Left lobe of liver (tissue), 2 donors: ENCODE measurements at regions not wholly inside any gene's neighbourhood (a gene's known extent, or its start where the extent isn't known, plus 50 kb on each side); places are given as distances from the start of the nearest gene placed in this dataset.
"Not testable (repeated sequence)": the region's sequence is repeated elsewhere in the genome, so short reads cannot be mapped to it uniquely, and the experiment has no call there.

Experiments used
- ATAC-seq: fragments of 200-7000 bp; cut with Tn5 transposase; one replicate; pipeline ENCODE4 v1.9.1; 2020; ENCODE audit warnings: mild to moderate bottlenecking, moderate library complexity
- DNase-seq: peaks from one replicate; pipeline ENCODE4 v3.0.0-alpha.2; 2020; ENCODE audit warnings: low spot score
- donor health status: DM: no; HTN: no; CAD: no; lungs with moderate emphysema.
- donor health status: DM: no; HTN: yes; CAD: no.

- ATAC-seq, DNase-seq: not testable (repeated sequence)
Measured at GRCh38 chr9:7626571-7627029, 173.0 kb downstream of the DMAC1 start.

DNA sequence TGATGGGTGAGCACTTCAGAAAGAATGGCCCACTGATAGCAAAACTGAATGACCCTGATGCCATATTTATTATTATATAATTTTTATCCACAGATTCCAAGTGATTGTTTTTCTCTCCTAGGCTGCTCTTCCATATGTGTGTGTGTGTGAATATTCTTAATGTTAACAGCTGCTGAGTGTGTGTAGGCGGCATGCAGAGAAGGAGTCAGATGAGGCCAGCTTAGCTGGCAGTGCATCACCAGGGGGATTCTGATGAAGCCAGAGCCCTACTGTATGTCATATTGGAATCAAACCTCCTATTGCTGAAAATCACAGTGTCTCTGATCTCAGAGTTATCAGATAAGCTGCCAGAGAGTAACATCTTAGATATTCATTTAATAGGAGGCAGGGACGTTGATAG lies 177.1 kb downstream of the DMAC1 start:
- ATAC-seq (no peak), DNase-seq (no peak)

DNA sequence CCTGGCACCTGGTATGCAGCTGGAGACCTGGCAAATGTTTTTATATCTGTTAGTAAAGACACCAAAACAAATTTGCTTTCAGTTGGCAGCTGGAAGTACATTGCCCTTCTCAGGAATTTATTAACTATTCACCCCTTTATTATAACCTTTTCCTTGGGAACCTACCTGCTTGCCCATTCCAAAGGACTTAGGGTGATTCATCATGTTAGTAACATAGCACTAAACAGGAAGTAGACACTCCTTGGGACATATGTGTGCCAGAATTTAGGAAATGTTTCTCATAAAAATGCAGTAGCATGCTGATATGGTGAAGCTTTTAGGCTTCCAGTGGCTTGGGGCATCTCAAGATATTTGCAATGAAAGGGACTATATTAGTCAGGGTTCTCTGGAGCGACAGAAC lies 184.2 kb downstream of the DMAC1 start:
- DNase-seq (no peak), ATAC-seq (no peak)

- DNase-seq (no peak), ATAC-seq (no peak)
Measured at GRCh38 chr9:7613931-7614330, 185.6 kb downstream of the DMAC1 start.

DNA sequence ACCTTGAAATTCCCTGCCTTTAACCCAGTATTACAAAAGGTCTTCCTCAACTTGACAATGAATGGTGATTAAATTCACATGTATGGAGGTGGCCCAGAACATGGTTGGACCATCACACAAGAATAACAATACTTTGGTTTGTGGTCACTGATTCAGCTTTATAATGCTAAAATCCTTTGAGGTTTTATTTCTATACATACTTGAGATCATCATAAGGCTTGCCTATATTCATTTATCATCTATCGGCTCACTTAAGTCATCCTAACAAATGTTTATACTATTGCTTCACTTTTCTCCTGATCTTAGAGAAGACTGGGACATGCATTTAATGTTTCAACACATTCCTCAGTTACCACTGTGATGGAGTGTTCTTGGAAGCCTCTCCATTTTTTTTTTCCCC lies 191.3 kb downstream of the DMAC1 start:
- DNase-seq: no peak
- no peak for ATAC-seq

- no peak for ATAC-seq
- DNase-seq: no peak
Measured at GRCh38 chr9:7607421-7607820, 192.2 kb downstream of the DMAC1 start.

- DNase-seq: no peak
Measured at GRCh38 chr9:7606591-7606990, 193.0 kb downstream of the DMAC1 start.

DNA sequence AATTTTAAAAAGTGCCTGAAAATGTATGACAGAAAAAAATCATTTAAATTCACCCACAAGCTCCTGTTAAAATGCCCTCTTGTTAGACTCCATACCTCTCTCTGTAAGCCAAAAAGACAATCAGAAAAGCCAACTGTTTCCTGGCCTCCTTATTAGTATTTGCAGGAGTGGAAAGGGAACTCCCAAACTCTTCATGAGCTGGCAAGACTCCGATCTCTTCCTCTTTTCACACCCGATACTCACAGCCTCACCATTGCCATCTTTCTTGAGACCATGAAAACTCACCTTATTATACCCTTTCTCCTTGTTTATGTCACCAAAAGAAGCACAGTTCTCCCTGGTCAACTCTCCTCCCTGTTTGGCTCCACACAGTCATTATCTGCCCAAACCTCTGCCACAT lies 197.8 kb downstream of the DMAC1 start:
- DNase-seq (no peak), ATAC-seq (no peak)

More at GRCh38 chr9:7606591-7606990, 193.0 kb downstream of the DMAC1 start:
- no peak for ATAC-seq

- ATAC-seq: no peak
- no peak for DNase-seq
Measured at GRCh38 chr9:7597716-7598115, 201.9 kb downstream of the DMAC1 start.

GRCh38 chr9:7592321-7593316 lies 207.0 kb downstream of the DMAC1 start:
- DNase-seq: no peak
- ATAC-seq: no peak

- ATAC-seq (no peak), DNase-seq (no peak)
Measured at GRCh38 chr9:7591501-7591900, 208.1 kb downstream of the DMAC1 start.

GRCh38 chr9:7580568-7580967 lies 219.0 kb downstream of the DMAC1 start:
- ATAC-seq: no peak
- no peak for DNase-seq

DNA sequence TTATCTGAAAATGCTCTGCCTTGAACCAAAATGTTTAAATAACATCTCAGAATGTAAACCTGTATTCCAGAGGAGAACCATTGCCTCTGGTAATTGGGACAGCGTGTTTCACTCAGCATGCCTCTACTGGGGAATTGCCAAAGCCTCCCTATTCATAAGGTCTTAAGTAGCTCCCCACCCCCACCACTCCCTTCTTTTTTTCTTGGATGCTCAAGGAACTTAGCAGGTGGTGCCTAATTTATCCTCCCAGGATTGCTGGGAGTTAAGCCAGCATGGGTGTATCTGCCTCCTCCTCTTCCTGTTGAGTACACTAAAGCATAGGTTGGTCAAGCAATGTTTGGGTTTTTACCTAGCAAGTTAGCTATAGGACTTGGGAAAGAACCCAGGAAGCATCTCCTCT lies 220.2 kb downstream of the DMAC1 start:
- no peak for ATAC-seq

DNA sequence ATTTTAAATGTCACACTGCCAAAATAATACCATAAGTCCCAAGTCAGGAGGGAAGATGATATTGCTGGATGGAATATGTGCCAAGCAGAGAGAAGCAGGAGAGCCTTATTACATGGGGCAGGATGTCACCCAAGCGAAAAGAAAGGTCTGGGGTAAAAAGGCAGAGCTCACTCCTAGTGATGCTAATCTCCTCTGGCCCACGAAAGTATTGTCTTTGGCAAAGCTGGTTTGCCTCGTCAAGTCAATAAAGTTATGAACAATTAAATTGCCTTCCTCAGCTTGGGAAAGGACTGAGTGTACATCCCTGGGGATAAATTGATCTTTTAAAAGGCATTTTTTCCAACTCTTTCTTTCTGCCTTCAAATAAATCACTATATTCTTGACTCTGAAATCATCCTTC lies 220.6 kb downstream of the DMAC1 start:
- ATAC-seq (no peak), DNase-seq (no peak)

More for the DNA sequence above, 220.2 kb downstream of the DMAC1 start:
- no peak for DNase-seq

- DNase-seq: peak; percentile 50
- ATAC-seq: peak; percentile 93
Measured at GRCh38 chr9:7570107-7570720, 229.4 kb downstream of the DMAC1 start.

GRCh38 chr9:7567687-7568086 lies 231.9 kb downstream of the DMAC1 start:
- ATAC-seq: no peak

GRCh38 chr9:7561527-7562080 lies 238.0 kb downstream of the DMAC1 start:
- no peak for DNase-seq
- ATAC-seq: no peak

More at GRCh38 chr9:7567687-7568086, 231.9 kb downstream of the DMAC1 start:
- no peak for DNase-seq

GRCh38 chr9:7560669-7561305 lies 238.8 kb downstream of the DMAC1 start:
- no peak for ATAC-seq
- DNase-seq: no peak

GRCh38 chr9:7554699-7555098 lies 244.9 kb downstream of the DMAC1 start:
- no peak for DNase-seq
- peak; percentile 66 for ATAC-seq

- DNase-seq, ATAC-seq: not testable (repeated sequence)
Measured at GRCh38 chr9:7552706-7553105, 246.9 kb downstream of the DMAC1 start.

- no peak for ATAC-seq
- no peak for DNase-seq
Measured at GRCh38 chr9:7549249-7549648, 250.3 kb downstream of the DMAC1 start.
